GM18951 (cell line): ENCODE measurements at regions not wholly inside any gene's neighbourhood (a gene's known extent, or its start where the extent isn't known, plus 50 kb on each side); places are given as distances from the start of the nearest gene placed in this dataset.

ENCODE experiments used
- POLR2A ChIP-seq: IDR thresholded peaks from 4 replicates; pipeline ENCODE4 v1.6.1; 2011; ENCODE audit warnings: mild to moderate bottlenecking; ENCODE audit not compliant: insufficient read length, insufficient read depth; ENCODE audit errors: extremely low read depth
- in situ Hi-C: fragments of 300-500 bp; cut with MboI; formaldehyde crosslinking; loops from one replicate; pipeline ENCODE4 v1.12.0; 2022; ENCODE audit warnings: low sequenced_read_pairs, mixed read lengths, inconsistent platforms; ENCODE audit not compliant: unreplicated experiment

DNA sequence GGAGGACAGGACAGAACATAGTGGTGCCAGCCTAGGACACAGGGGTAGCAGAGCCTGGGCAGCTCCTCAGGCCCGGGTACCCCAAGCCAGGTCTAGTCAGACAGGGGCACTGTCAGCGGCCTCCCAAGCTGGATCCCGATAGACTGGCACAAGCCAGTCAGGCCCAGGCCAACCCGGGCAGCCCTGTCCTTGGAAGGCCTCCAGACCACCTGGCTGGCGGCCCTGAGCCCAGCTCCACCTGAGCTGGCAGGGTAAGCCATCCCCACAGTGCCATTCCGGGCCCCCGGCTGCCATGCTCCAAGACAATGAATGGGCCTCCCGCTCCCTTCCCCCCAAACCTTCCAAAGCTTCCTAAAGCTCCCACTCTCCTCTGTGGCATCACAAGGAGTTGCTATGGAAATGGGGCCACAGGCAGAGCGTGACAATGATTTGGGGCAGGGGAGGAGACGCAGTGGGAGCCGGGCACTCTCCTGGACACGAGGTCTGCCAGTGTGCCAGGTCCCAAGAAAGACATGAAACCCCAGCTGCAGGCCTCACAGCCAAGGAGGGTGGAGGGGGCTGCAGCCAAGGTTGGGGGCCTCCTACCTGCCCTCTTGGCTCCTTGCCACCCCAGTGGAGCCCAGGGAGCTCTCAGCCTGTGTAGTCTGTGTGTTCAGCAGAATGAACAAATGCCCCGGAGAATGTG, 165.6 kb upstream of the LINGO1 start:
- in situ Hi-C loops = loop anchor here (10.0 kb wide), 1 partner anchor 447 kb away; no protein-coding TSS in a partner anchor
- no peak for TF ChIP-seq POLR2A

GRCh38 chr15:77797270-77797669, 164.6 kb upstream of the LINGO1 start:
- in situ Hi-C loops = loop anchor here (10.0 kb wide), 1 partner anchor 448 kb away; no protein-coding TSS in a partner anchor
- TF ChIP-seq POLR2A = no peak

- no peak for TF ChIP-seq POLR2A
- in situ Hi-C loops = loop anchor here (10.0 kb wide), 1 partner anchor 449 kb away; no protein-coding TSS in a partner anchor
Observed at GRCh38 chr15:77796046-77796729, 163.5 kb upstream of the LINGO1 start.

DNA sequence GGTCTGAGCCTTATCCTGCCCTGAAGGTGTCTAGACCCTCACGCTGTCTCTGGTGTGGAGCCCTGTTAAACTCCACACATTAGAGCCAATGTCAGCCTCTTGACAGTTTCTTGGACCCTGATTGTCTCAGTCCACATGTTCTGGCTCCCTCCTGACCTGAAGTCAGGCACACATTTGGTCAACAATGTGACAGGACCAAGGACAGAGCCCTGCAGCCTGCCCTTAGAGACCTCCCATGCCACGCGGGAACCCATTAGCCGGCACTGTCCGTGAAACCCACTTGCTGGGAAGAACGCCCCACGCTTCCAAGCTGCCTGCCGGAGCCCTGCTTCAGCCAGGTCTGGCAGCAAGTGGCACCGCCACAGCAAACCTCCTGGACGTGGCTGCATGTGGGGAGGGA, 162.7 kb upstream of the LINGO1 start:
- TF ChIP-seq POLR2A = no peak
- in situ Hi-C loops = loop anchor here (10.0 kb wide), 1 partner anchor 449 kb away; no protein-coding TSS in a partner anchor

- in situ Hi-C loops = loop anchor here (10.0 kb wide), 1 partner anchor 453 kb away; no protein-coding TSS in a partner anchor
- TF ChIP-seq POLR2A = no peak
Observed at GRCh38 chr15:77791941-77792340, 159.2 kb upstream of the LINGO1 start.

DNA sequence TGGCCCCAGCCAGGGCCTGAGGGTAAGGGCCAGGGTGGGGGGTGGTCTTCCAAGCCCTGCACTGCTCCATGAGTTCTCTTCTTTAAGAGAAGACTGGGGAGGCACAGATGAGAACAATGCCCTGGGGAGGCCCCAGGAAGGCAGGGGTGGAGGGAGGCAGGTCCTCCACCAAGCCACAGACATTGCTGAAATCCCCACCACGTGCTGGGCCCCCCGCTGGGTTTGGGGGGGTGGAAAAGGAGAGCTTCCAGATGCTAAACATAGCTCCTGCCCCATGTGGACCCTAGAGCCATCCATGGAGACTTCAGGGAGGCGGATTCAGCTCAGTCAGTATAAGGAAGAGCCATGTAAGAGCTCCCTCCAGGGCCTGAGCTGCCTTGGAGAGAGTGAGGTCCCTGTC, 157.8 kb upstream of the LINGO1 start:
- in situ Hi-C loops = loop anchor here (10.0 kb wide), 1 partner anchor 454 kb away; no protein-coding TSS in a partner anchor
- TF ChIP-seq POLR2A = no peak

DNA sequence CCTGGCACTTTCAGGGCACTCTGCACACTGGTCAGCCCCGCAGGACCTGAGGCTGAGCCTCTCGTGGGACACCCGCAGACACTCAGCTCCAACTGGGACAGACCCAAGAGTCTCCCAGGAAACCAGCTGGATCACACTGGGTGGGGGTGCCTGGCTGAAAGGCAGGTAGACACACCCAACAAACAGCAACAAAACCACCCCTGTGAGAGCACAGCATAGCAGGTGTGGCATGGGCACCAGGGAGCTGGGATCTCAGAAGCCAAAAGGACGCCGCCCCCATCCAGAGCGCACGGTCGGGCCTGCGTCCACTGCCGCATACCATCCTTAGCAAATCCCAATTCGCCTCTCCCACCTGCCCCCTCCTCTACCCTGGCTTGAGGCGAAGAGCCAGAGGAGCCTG, 154.2 kb upstream of the LINGO1 start:
- no peak for TF ChIP-seq POLR2A
- in situ Hi-C loops = no loop called here

DNA sequence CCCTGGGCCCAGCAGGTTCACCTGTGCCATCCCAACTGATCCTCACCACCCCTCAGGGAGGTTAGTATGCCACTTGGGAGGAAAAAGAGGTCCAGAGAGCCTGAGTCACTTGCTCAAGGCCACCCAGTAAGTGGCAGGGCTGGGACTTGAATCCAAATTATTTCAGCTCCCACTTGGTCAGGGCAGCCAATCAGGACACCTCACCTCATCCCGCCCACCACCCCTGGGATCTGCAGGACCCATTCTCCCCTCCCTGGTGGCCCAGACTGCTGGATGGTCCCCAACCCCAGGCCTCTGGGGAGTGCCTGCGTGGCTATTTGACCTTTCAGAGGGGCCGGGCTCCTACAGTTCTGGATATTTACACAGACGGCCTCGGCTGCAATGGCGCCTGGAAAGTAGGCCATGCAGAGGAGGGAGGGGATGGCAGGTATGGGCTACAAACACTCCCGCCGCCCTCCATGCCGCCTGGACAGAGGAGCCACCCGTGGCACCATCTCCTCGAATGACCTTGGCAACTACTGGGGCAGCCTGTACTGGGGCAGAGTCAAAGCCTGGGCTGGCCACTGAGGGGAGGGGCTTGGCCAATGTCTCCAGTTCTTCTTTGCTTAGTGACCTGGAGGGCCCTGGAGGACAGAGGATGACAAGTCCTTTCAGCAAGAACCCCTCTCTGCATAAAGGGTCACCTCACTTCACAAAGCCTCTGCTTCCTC, 153.6 kb upstream of the LINGO1 start:
- in situ Hi-C loops = no loop called here
- no peak for TF ChIP-seq POLR2A

- no peak for TF ChIP-seq POLR2A
- in situ Hi-C loops = no loop called here
Observed at GRCh38 chr15:77784361-77785292, 151.9 kb upstream of the LINGO1 start.

DNA sequence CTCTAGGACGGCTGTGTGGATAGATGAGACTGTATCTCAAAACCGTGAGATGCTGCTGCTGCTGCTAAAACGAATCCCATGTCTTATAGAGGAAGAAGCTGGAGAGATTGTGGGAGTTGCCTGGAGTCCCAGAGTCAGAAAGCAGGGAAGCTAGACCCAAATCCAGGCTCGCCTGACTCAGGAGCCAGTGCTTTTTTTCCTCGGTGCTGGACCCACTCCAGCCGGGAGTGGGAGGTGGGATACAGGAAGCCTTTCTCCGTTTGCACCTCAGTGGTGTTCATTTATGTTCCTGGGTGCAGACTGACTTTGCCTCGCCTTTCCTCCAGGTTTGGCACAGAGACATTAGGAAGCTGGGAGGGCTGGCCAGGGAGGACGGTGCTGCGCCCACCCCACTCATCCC, 150.9 kb upstream of the LINGO1 start:
- in situ Hi-C loops = no loop called here
- TF ChIP-seq POLR2A = no peak

GRCh38 chr15:77782691-77783090, 150.0 kb upstream of the LINGO1 start:
- in situ Hi-C loops = no loop called here

DNA sequence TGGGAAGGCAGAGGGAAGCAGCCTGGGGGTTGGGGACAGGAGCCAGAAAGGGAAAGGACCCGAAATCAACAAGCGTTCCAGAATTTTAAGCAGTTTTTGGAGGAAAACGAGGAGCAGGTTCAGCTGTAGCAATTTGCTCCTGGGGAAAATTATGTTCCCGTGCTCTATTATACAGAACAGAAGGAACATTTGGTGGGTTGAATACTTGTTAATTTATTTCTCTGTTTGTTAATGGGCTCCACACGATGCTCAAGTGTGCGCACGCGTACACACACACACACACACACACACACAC, 149.2 kb upstream of the LINGO1 start:
- TF ChIP-seq POLR2A = no peak
- in situ Hi-C loops = no loop called here

More at GRCh38 chr15:77782691-77783090, 150.0 kb upstream of the LINGO1 start:
- no peak for TF ChIP-seq POLR2A

GRCh38 chr15:77781151-77781945, 148.6 kb upstream of the LINGO1 start:
- in situ Hi-C loops = no loop called here
- TF ChIP-seq POLR2A = no peak
